Heart left ventricle (tissue), 13 donors: ENCODE measurements at regions not wholly inside any gene's neighbourhood (a gene's known extent, or its start where the extent isn't known, plus 50 kb on each side); places are given as distances from the start of the nearest gene placed in this dataset.

Experiments used
- POLR2A ChIP-seq, 2 donors: fragments of 450-650 bp; IDR thresholded peaks; one replicate each; pipeline ENCODE4 v1.6.1; 2017; ENCODE audit warnings: antibody characterized with exemption in 2 of 2, mild to moderate bottlenecking in 2 of 2, moderate library complexity in 2 of 2
- TF ChIP-seq, protein P1 (sequence below), 12 donors: fragments of 200-600 bp; sonication (generic) in 4 of 12; IDR thresholded peaks; one replicate each; pipeline versions ENCODE4 v1.5.0 to v1.8.0; 2018 to 2022; ENCODE audit warnings: antibody characterized with exemption in 12 of 12, mild to moderate bottlenecking in 5 of 12
- donor health status: ischemic (EF 13 %, LVEDD 7.1; RV severe dilation, severe dysfunction).
- donor health status: DM: no; HTN: yes; CAD: no.
- donor health status: DM: no; HTN: no; CAD: no.
- donor health status: ischemic (EF 25% LVEDD 6.9; RV normal size, moderate dysfunction).
- donor health status: ischemic (EF 25% LVEDD 5.7; RV mildly dilated, moderate dysfunction).
- donor health status: ischemic (EF 35%, LVEDD 5.7; RV mildly dilated, moderate dysfunction).
- donor health status: nonischemic (EF 11% LVEDD 7.7; RV severe dilation, severe dysfunction).
- donor health status: DM: yes; HTN: yes; CAD: no.
- donor health status: PGD.
- donor health status: ischemic (EF 29% LVEDD 5.4; RV normal size, mild dysfunction).
- donor health status: nonischemic (EF 23%, LVEDD 6.1; RV moderate dilation, normal function).

DNA sequence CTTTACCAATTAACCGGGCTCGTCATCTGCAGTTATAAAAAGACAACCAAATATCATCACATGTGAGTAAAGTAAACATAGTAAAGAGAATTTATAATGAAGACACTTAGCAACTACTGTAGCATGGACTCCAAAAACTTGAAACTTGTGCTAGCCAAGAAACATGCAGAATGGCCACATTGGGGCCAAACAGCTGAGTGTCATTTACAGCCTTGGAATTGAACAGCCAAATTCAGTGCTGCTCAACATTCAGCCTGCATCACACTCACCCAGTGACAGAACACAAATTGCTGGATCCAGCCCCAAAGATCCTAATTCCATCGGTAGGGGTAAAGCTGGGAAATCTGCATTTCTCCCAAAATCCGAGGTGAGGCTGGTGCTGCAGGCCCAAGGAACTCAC is 224.8 kb upstream of the GYPC start:
- TF ChIP-seq, protein P1, sequence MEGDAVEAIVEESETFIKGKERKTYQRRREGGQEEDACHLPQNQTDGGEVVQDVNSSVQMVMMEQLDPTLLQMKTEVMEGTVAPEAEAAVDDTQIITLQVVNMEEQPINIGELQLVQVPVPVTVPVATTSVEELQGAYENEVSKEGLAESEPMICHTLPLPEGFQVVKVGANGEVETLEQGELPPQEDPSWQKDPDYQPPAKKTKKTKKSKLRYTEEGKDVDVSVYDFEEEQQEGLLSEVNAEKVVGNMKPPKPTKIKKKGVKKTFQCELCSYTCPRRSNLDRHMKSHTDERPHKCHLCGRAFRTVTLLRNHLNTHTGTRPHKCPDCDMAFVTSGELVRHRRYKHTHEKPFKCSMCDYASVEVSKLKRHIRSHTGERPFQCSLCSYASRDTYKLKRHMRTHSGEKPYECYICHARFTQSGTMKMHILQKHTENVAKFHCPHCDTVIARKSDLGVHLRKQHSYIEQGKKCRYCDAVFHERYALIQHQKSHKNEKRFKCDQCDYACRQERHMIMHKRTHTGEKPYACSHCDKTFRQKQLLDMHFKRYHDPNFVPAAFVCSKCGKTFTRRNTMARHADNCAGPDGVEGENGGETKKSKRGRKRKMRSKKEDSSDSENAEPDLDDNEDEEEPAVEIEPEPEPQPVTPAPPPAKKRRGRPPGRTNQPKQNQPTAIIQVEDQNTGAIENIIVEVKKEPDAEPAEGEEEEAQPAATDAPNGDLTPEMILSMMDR (IDR thresholded peaks at IDR 0.05) = no peak
- TF ChIP-seq POLR2A (IDR thresholded peaks at IDR 0.05) = no peak
